HL-60 (cell line): ENCODE measurements at regions not wholly inside any gene's neighbourhood (a gene's known extent, or its start where the extent isn't known, plus 50 kb on each side); places are given as distances from the start of the nearest gene placed in this dataset.

Experiments
- DNase-seq, 2 experiments: peaks; one replicate each; pipeline ENCODE4 v3.0.0-alpha.2; 2010 to 2020; ENCODE audit warnings: low read depth in 1 of 2, low spot score in 1 of 2
- H3K27ac ChIP-seq: fragments of 250-450 bp; sonication (Bioruptor Pico); replicated peaks from 2 replicates; pipeline ENCODE4 v1.5.1; 2020; ENCODE audit warnings: mild to moderate bottlenecking, moderate library complexity
- H3K27me3 ChIP-seq: fragments of 250-450 bp; sonication (Bioruptor Pico); 2 replicates; pipeline ENCODE4 v1.5.1; 2021; ENCODE audit warnings: mild to moderate bottlenecking, moderate library complexity; ENCODE audit not compliant: insufficient read depth, poor library complexity, severe bottlenecking
- H3K4me3 ChIP-seq: replicated peaks from 2 replicates; pipeline ENCODE4 v1.5.1; 2011; ENCODE audit warnings: mild to moderate bottlenecking, control low read depth, low read length; ENCODE audit not compliant: insufficient read depth
- CTCF ChIP-seq: IDR thresholded peaks from one replicate; pipeline ENCODE4 v1.5.1; 2011; ENCODE audit warnings: low read length, control low read depth, inconsistent platforms; ENCODE audit not compliant: insufficient read depth
- GABPA ChIP-seq: IDR thresholded peaks from 2 replicates; pipeline ENCODE4 v1.6.1; 2012; ENCODE audit warnings: low read depth
- POLR2AphosphoS5 ChIP-seq: IDR thresholded peaks from 2 replicates; pipeline ENCODE4 v1.6.1; 2012; ENCODE audit warnings: low read depth
- REST ChIP-seq: IDR thresholded peaks from 2 replicates; pipeline ENCODE4 v1.6.1; 2012; ENCODE audit warnings: low read depth; ENCODE audit not compliant: insufficient replicate concordance
- SPI1 ChIP-seq: IDR thresholded peaks from 2 replicates; pipeline ENCODE4 v1.6.1; 2012; ENCODE audit warnings: low read depth, mild to moderate bottlenecking, borderline replicate concordance

DNA sequence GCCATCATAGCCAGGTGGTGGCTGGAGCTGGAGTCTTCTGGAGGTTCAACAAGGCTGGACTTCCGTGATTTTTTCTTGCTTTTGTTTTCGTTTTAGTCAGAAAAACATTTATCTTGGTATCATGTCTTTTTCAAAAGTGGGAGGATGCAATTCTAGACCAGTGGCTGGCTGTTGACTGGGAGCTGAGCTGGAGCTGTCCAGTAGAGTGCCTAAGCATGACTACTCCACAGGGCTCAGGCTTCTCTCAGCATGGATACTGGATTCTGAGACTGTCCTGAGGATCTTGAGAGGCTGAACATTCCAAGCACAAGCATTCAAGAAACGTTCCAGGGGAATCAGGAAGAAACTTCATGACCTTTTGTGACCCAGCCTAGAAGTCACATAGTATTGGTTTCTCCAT lies 598.1 kb downstream of the MID1IP1 start:
- no peak overlapping the region for H3K4me3 ChIP-seq
- DNase-seq: no peak
- TF ChIP-seq REST (peak; percentile 15), CTCF (no peak), SPI1 (no peak)
- H3K27ac ChIP-seq: no peak overlapping the region
- H3K27me3 ChIP-seq: no peaks in the 10 kb centered on the region

GRCh38 chrX:39401483-39402110 lies 600.3 kb downstream of the MID1IP1 start:
- Histone ChIP-seq H3K27ac (no peak overlapping the region), H3K27me3 (no peaks in the 10 kb centered on the region), H3K4me3 (no peak overlapping the region)
- DNase-seq: no peak
- TF ChIP-seq CTCF: no peak
- no peak for TF ChIP-seq GABPA
- TF ChIP-seq SPI1: no peak
- no peak for TF ChIP-seq REST
- no peak for TF ChIP-seq POLR2AphosphoS5

GRCh38 chrX:39402158-39402557 lies 600.9 kb downstream of the MID1IP1 start:
- DNase-seq: no peak
- Histone ChIP-seq H3K27me3 (no peaks in the 10 kb centered on the region), H3K27ac (no peak overlapping the region), H3K4me3 (no peak overlapping the region)
- TF ChIP-seq CTCF (no peak), POLR2AphosphoS5 (no peak), REST (no peak), GABPA (no peak), SPI1 (no peak)
